CD4-positive, alpha-beta T cell treated with Interleukin-21 for 1 hour (primary cell): ENCODE measurements at regions not wholly inside any gene's neighbourhood (a gene's known extent, or its start where the extent isn't known, plus 50 kb on each side); places are given as distances from the start of the nearest gene placed in this dataset.

Source experiments
- DNase-seq: peaks from one replicate; pipeline ENCODE4 v3.0.0-alpha.2; 2020

- no peak for DNase-seq
These were observed 112.1 kb upstream of the PIEZO2 start for GRCh38 chr18:11261486-11261885.

GRCh38 chr18:11260961-11261461, 111.6 kb upstream of the PIEZO2 start:
- no peak for DNase-seq

GRCh38 chr18:11259469-11260150, 110.2 kb upstream of the PIEZO2 start:
- no peak for DNase-seq

GRCh38 chr18:11258039-11258610, 108.8 kb upstream of the PIEZO2 start:
- no peak for DNase-seq

GRCh38 chr18:11256251-11256650, 106.9 kb upstream of the PIEZO2 start:
- no peak for DNase-seq

- no peak for DNase-seq
These were observed 102.5 kb upstream of the PIEZO2 start for GRCh38 chr18:11251891-11252270.

GRCh38 chr18:11251229-11251890, 102.0 kb upstream of the PIEZO2 start:
- no peak for DNase-seq

- DNase-seq = no peak
These were observed 100.0 kb upstream of the PIEZO2 start for GRCh38 chr18:11249391-11249790.

- DNase-seq = no peak
These were observed 98.1 kb upstream of the PIEZO2 start for GRCh38 chr18:11247381-11247970.

- DNase-seq = no peak
These were observed 97.3 kb upstream of the PIEZO2 start for GRCh38 chr18:11246495-11247300.

- DNase-seq = no peak
These were observed 96.5 kb upstream of the PIEZO2 start for GRCh38 chr18:11245879-11246278.

- DNase-seq = no peak
These were observed 88.1 kb upstream of the PIEZO2 start for GRCh38 chr18:11237484-11237883.

GRCh38 chr18:11237066-11237465, 87.7 kb upstream of the PIEZO2 start:
- DNase-seq = no peak

- DNase-seq = no peak
These were observed 74.8 kb upstream of the PIEZO2 start for GRCh38 chr18:11224153-11224552.

- no peak for DNase-seq
These were observed 70.2 kb upstream of the PIEZO2 start for GRCh38 chr18:11219571-11219970.

GRCh38 chr18:11215216-11215615, 65.8 kb upstream of the PIEZO2 start:
- DNase-seq = no peak

GRCh38 chr18:11204020-11204419, 54.7 kb upstream of the PIEZO2 start:
- no peak for DNase-seq

GRCh38 chr18:11199477-11199876, 50.1 kb upstream of the PIEZO2 start:
- DNase-seq = no peak
